KBM-7 (cell line): ENCODE measurements at regions not wholly inside any gene's neighbourhood (a gene's known extent, or its start where the extent isn't known, plus 50 kb on each side); places are given as distances from the start of the nearest gene placed in this dataset.
"Not testable (repeated sequence)": the region's sequence is repeated elsewhere in the genome, so short reads cannot be mapped to it uniquely, and the experiment has no call there.

Experiments
- DNase-seq: peaks from one replicate; pipeline ENCODE4 v3.0.0-alpha.2; 2015
- in situ Hi-C: fragments of 300-500 bp; cut with MboI; formaldehyde crosslinking; loops from 2 replicates; pipeline ENCODE4 v1.14.3; 2020; ENCODE audit warnings: low sequenced_read_pairs, low pct_unique_long_range_greater_than_20kb, mixed read lengths

- in situ Hi-C loops: no loop called here
- no peak for DNase-seq
Observed at GRCh38 chr3:15940641-15941040, 142.9 kb upstream of the ANKRD28 start.

- DNase-seq, in situ Hi-C loops: not testable (repeated sequence)
Observed at GRCh38 chr3:15941457-15941856, 143.7 kb upstream of the ANKRD28 start.

- no peak for DNase-seq
- in situ Hi-C loops: no loop called here
Observed at GRCh38 chr3:15941958-15942357, 144.2 kb upstream of the ANKRD28 start.

GRCh38 chr3:15942462-15942861 is 144.7 kb upstream of the ANKRD28 start:
- in situ Hi-C loops: no loop called here
- DNase-seq: no peak

- in situ Hi-C loops: no loop called here
- no peak for DNase-seq
Observed at GRCh38 chr3:15942936-15943335, 145.2 kb upstream of the ANKRD28 start.

- in situ Hi-C loops: no loop called here
- no peak for DNase-seq
Observed at GRCh38 chr3:15948388-15948787, 150.6 kb upstream of the ANKRD28 start.

GRCh38 chr3:15952543-15953175 is 154.9 kb upstream of the ANKRD28 start:
- in situ Hi-C loops: no loop called here
- no peak for DNase-seq

- DNase-seq: peak; percentile 29
- in situ Hi-C loops: no loop called here
Observed at GRCh38 chr3:15953841-15954240, 156.1 kb upstream of the ANKRD28 start.

- in situ Hi-C loops: no loop called here
Observed at GRCh38 chr3:15955968-15956367, 158.2 kb upstream of the ANKRD28 start.

GRCh38 chr3:15958692-15959433 is 161.1 kb upstream of the ANKRD28 start:
- no peak for DNase-seq
- in situ Hi-C loops: no loop called here

More at GRCh38 chr3:15955968-15956367, 158.2 kb upstream of the ANKRD28 start:
- no peak for DNase-seq

GRCh38 chr3:15959434-15959811 is 161.6 kb upstream of the ANKRD28 start:
- in situ Hi-C loops: no loop called here
- no peak for DNase-seq

- in situ Hi-C loops: no loop called here
- DNase-seq: peak; percentile 75
Observed at GRCh38 chr3:15964605-15965442, 167.0 kb upstream of the ANKRD28 start.

GRCh38 chr3:15967577-15967976 is 169.8 kb upstream of the ANKRD28 start:
- DNase-seq: no peak
- in situ Hi-C loops: no loop called here

- DNase-seq: no peak
- in situ Hi-C loops: no loop called here
Observed at GRCh38 chr3:15969874-15970640, 172.3 kb upstream of the ANKRD28 start.

GRCh38 chr3:15973414-15973813 is 175.6 kb upstream of the ANKRD28 start:
- in situ Hi-C loops: no loop called here

GRCh38 chr3:15973940-15974339 is 176.2 kb upstream of the ANKRD28 start:
- DNase-seq: peak; percentile 28
- in situ Hi-C loops: no loop called here

More at GRCh38 chr3:15973414-15973813, 175.6 kb upstream of the ANKRD28 start:
- no peak for DNase-seq

GRCh38 chr3:15974647-15975046 is 176.9 kb upstream of the ANKRD28 start:
- DNase-seq: peak; percentile 74
- in situ Hi-C loops: no loop called here

GRCh38 chr3:15976524-15976923 is 178.7 kb upstream of the ANKRD28 start:
- no peak for DNase-seq
- in situ Hi-C loops: no loop called here

GRCh38 chr3:15977090-15977489 is 179.3 kb upstream of the ANKRD28 start:
- in situ Hi-C loops: no loop called here
- DNase-seq: no peak
